Endodermal cell (in vitro differentiated cells): ENCODE measurements at regions not wholly inside any gene's neighbourhood (a gene's known extent, or its start where the extent isn't known, plus 50 kb on each side); places are given as distances from the start of the nearest gene placed in this dataset.

ENCODE experiments used
- DNase-seq: peaks from one replicate; pipeline ENCODE4 v3.0.0-alpha.2; 2017
- H3K27ac ChIP-seq: 2 replicates; pipeline ENCODE4 v1.5.1; 2013; ENCODE audit warnings: mild to moderate bottlenecking, low read depth, low read length, moderate library complexity
- H3K27me3 ChIP-seq: 2 replicates; pipeline ENCODE4 v1.6.1; 2013; ENCODE audit warnings: mild to moderate bottlenecking, low read length, moderate library complexity; ENCODE audit not compliant: insufficient read depth, control insufficient read depth, poor library complexity, severe bottlenecking
- H3K36me3 ChIP-seq: 2 replicates; pipeline ENCODE4 v1.7.0; 2013; ENCODE audit warnings: mild to moderate bottlenecking, low read length, moderate library complexity; ENCODE audit not compliant: control insufficient read depth, insufficient read depth
- H3K4me1 ChIP-seq: one replicate; pipeline ENCODE4 v1.7.0; 2013; ENCODE audit warnings: low read length; ENCODE audit not compliant: control insufficient read depth, insufficient read depth
- H3K4me3 ChIP-seq: 2 replicates; pipeline ENCODE4 v1.5.1; 2013; ENCODE audit warnings: mild to moderate bottlenecking, low read length, moderate library complexity
- H3K9ac ChIP-seq: 2 replicates; pipeline ENCODE4 v1.6.1; 2013; ENCODE audit warnings: mild to moderate bottlenecking, low read length, moderate library complexity; ENCODE audit not compliant: poor library complexity, severe bottlenecking; ENCODE audit errors: extremely low read depth
- H3K9me3 ChIP-seq: 2 replicates; pipeline ENCODE4 v1.6.1; 2013; ENCODE audit warnings: mild to moderate bottlenecking, low read length, moderate library complexity; ENCODE audit not compliant: control insufficient read depth
- H3K27ac Mint-ChIP-seq: 2 replicates; pipeline ENCODE4 v1.8.0; 2020; ENCODE audit warnings: mixed read lengths
- H3K27me3 Mint-ChIP-seq: 2 replicates; pipeline ENCODE4 v1.8.0; 2021; ENCODE audit warnings: mild to moderate bottlenecking, mixed read lengths; ENCODE audit not compliant: insufficient read depth
- H3K36me3 Mint-ChIP-seq: 2 replicates; pipeline ENCODE4 v1.8.0; 2020; ENCODE audit warnings: low read depth, mixed read lengths
- H3K4me1 Mint-ChIP-seq: 2 replicates; pipeline ENCODE4 v1.8.0; 2020; ENCODE audit warnings: mixed read lengths
- H3K4me3 Mint-ChIP-seq: 2 replicates; pipeline ENCODE4 v1.8.0; 2020; ENCODE audit warnings: mild to moderate bottlenecking, moderate library complexity, mixed read lengths
- H3K9me3 Mint-ChIP-seq: 2 replicates; pipeline ENCODE4 v1.8.0; 2020; ENCODE audit warnings: mild to moderate bottlenecking, mixed read lengths
- WGBS, 2 experiments: methylation state at CpG; one replicate each; pipeline versions ENCODE4 v1.1.5 to v1.1.7; 2013; ENCODE audit warnings: missing lambda C conversion rate in 2 of 2, mixed read lengths in 1 of 2; ENCODE audit not compliant: insufficient coverage in 1 of 2, insufficient read length in 1 of 2; 5-methylcytosine and 5-hydroxymethylcytosine counted together
- TF ChIP-seq, protein P1 (sequence below): fragments of 200-600 bp; sonication (generic); conservative IDR thresholded peaks from 2 replicates; pipeline ENCODE4 v1.5.0; 2021; ENCODE audit warnings: antibody characterized with exemption, mild to moderate bottlenecking

DNA sequence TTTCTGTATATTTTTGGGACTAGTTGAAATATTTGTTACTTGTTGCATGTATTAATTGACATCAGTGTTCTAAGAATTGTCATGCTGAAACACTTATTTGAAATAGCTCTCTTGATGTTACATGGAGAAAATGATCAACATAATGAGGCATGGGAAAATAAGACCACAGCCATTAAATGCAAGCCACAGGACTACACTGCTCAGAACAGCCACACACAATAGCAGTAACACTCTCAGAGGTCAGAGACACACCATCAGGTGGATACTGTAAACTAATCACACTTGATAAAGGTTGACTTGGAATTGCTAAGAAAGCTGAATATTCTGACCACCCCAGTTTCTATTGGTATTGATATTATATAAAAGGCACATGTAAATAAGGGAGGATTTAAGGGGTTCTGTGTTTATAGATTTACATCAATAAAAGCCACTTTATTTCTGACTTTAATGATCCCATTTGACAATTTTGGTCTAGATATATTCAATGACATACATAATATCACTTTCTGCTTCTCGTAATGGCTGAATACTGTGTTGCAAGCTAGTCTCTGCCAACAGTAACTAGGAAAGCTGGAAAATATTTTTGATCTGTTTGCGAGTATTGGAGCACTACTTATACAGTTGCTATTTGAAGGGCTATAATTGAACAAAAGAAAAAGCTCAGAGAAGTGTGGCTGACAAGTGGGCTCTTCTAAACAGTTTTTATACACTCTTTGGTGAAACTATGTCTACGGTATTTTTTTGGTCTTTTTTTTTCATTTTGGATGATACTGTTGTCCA is 876.5 kb upstream of the INTU start:
- no peak overlapping the region for H3K9ac ChIP-seq
- no peaks in the 10 kb centered on the region for H3K9me3 ChIP-seq
- H3K4me1 ChIP-seq: no peaks in the 10 kb centered on the region
- Mint-ChIP-seq H3K4me1 (peaks cover 7% of the 10 kb centered on the region), H3K36me3 (no peaks in the 10 kb centered on the region), H3K27me3 (no peaks in the 10 kb centered on the region), H3K27ac (no peak overlapping the region), H3K4me3 (no peak overlapping the region), H3K9me3 (no peaks in the 10 kb centered on the region)
- TF ChIP-seq, protein P1, sequence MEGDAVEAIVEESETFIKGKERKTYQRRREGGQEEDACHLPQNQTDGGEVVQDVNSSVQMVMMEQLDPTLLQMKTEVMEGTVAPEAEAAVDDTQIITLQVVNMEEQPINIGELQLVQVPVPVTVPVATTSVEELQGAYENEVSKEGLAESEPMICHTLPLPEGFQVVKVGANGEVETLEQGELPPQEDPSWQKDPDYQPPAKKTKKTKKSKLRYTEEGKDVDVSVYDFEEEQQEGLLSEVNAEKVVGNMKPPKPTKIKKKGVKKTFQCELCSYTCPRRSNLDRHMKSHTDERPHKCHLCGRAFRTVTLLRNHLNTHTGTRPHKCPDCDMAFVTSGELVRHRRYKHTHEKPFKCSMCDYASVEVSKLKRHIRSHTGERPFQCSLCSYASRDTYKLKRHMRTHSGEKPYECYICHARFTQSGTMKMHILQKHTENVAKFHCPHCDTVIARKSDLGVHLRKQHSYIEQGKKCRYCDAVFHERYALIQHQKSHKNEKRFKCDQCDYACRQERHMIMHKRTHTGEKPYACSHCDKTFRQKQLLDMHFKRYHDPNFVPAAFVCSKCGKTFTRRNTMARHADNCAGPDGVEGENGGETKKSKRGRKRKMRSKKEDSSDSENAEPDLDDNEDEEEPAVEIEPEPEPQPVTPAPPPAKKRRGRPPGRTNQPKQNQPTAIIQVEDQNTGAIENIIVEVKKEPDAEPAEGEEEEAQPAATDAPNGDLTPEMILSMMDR: no peak
- no peaks in the 10 kb centered on the region for H3K36me3 ChIP-seq
- no peak for DNase-seq
- H3K4me3 ChIP-seq: no peak overlapping the region
- no peak overlapping the region for H3K27ac ChIP-seq
- 65 to 79% methylated on average over 2 to 3 of the region's 3 CpGs for whole genome bisulfite sequencing, 2 experiments
- H3K27me3 ChIP-seq: no peaks in the 10 kb centered on the region

DNA sequence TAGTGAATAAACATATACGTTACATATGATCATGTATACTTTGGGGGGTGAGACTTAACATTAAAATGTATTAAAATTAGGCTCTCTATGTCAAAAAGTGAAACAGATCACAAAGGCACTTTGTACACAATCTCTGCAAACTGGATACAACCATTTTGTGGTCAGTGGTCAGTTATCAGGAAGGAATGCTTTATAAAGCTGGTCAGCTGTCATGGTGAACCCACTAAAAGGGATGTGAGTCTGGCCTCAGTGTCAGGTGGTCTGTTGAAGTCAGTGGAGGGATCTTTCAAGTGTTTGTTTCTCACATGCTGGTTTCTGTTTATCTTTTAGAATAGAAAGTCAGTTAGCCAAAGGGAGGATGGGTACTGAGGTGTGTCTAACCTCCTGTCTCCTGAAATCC is 875.5 kb upstream of the INTU start:
- Mint-ChIP-seq H3K4me3 (no peak overlapping the region), H3K4me1 (peaks cover 7% of the 10 kb centered on the region), H3K9me3 (no peaks in the 10 kb centered on the region), H3K27ac (no peak overlapping the region), H3K27me3 (no peaks in the 10 kb centered on the region), H3K36me3 (no peaks in the 10 kb centered on the region)
- 83% methylated on average over 1 of the region's 1 CpG; no CpG with 5 or more reads in 1 of the 2 experiments for WGBS, 2 experiments
- Histone ChIP-seq H3K9ac (no peak overlapping the region), H3K27ac (no peak overlapping the region), H3K27me3 (no peaks in the 10 kb centered on the region), H3K9me3 (no peaks in the 10 kb centered on the region), H3K4me3 (no peak overlapping the region), H3K4me1 (no peaks in the 10 kb centered on the region), H3K36me3 (no peaks in the 10 kb centered on the region)
- no peak for DNase-seq
- TF ChIP-seq, protein P1: no peak

DNA sequence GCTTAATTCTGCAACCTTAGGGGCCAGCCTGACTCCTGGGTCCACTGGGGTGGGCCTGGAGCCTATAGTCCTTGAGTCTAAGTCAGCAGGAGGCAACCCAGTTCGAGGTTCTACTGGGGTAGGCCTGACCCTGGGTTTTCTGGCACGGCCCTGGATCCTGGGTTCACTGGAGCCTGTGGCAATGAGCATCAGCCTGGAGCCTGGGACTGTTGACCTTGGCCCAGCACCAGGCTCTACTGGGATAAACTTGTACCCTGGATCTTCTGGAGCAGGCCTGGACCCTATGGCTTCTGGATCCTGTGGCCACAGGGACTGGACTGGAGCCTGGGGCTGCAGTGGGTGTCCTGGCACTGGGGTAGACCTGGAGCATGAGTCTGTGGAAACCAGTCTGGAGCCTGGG is 874.3 kb upstream of the INTU start:
- DNase-seq: no peak
- 64 to 100% methylated on average over 1 to 2 of the region's 2 CpGs for WGBS, 2 experiments
- TF ChIP-seq, protein P1: no peak
- Histone ChIP-seq H3K9me3 (peaks cover 8% of the 10 kb centered on the region), H3K27ac (no peak overlapping the region), H3K36me3 (no peaks in the 10 kb centered on the region), H3K4me1 (no peaks in the 10 kb centered on the region), H3K9ac (no peak overlapping the region), H3K4me3 (no peak overlapping the region), H3K27me3 (no peaks in the 10 kb centered on the region)
- no peaks in the 10 kb centered on the region for H3K27me3 Mint-ChIP-seq
- H3K4me1 Mint-ChIP-seq: peaks cover 6% of the 10 kb centered on the region
- no peaks in the 10 kb centered on the region for H3K36me3 Mint-ChIP-seq
- no peak overlapping the region for H3K27ac Mint-ChIP-seq
- peaks cover 6% of the 10 kb centered on the region for H3K9me3 Mint-ChIP-seq
- no peak overlapping the region for H3K4me3 Mint-ChIP-seq
